Aorta (tissue), 5 donors: ENCODE measurements at regions not wholly inside any gene's neighbourhood (a gene's known extent, or its start where the extent isn't known, plus 50 kb on each side); places are given as distances from the start of the nearest gene placed in this dataset.
"Not testable (repeated sequence)": the region's sequence is repeated elsewhere in the genome, so short reads cannot be mapped to it uniquely, and the experiment has no call there.

Source experiments
- ATAC-seq: fragments of 200-7000 bp; cut with Tn5 transposase; one replicate; pipeline ENCODE4 v1.9.1; 2022; ENCODE audit warnings: moderate library complexity; ENCODE audit not compliant: low FRiP score
- DNase-seq, 2 donors: peaks; one replicate each; pipeline ENCODE4 v3.0.0-alpha.2; 2020
- H3K27ac ChIP-seq, 2 donors: one replicate each; pipeline ENCODE4 v1.5.1; 2013; ENCODE audit warnings: low read length in 2 of 2, mild to moderate bottlenecking in 2 of 2, moderate library complexity in 2 of 2, control low read depth in 1 of 2, inconsistent platforms in 1 of 2, low read depth in 1 of 2
- H3K27me3 ChIP-seq, 2 donors: one replicate each; pipeline ENCODE4 v1.6.1; 2013; ENCODE audit warnings: control low read depth in 1 of 2, low read length in 1 of 2, mild to moderate bottlenecking in 1 of 2, moderate library complexity in 1 of 2; ENCODE audit not compliant: insufficient read depth in 2 of 2, control insufficient read depth in 1 of 2
- H3K36me3 ChIP-seq, 2 donors: one replicate each; pipeline ENCODE4 v1.6.1; 2013; ENCODE audit warnings: control low read depth in 1 of 2, low read length in 1 of 2, mild to moderate bottlenecking in 1 of 2; ENCODE audit not compliant: insufficient read depth in 2 of 2, control insufficient read depth in 1 of 2
- H3K4me1 ChIP-seq, 2 donors: one replicate each; pipeline ENCODE4 v1.6.1; 2013; ENCODE audit warnings: low read length in 2 of 2, control low read depth in 1 of 2, mild to moderate bottlenecking in 1 of 2, moderate library complexity in 1 of 2; ENCODE audit not compliant: insufficient read depth in 2 of 2, control insufficient read depth in 1 of 2
- H3K4me3 ChIP-seq, 2 donors: one replicate each; pipeline ENCODE4 v1.5.1; 2013; ENCODE audit warnings: low read length in 2 of 2, control low read depth in 1 of 2, mild to moderate bottlenecking in 1 of 2
- H3K9me3 ChIP-seq: one replicate; pipeline ENCODE4 v1.6.1; 2013; ENCODE audit warnings: mild to moderate bottlenecking, low read length; ENCODE audit not compliant: control insufficient read depth
- WGBS, 2 donors: extraction: QIAGEN DNeasy Blood & Tissue Kit; methylation state at CpG; one replicate each; pipeline ENCODE4 v1.1.7; 2013; 5-methylcytosine and 5-hydroxymethylcytosine counted together
- intact Hi-C, 2 donors: fragments of 100-400 bp; cut with DNase I; formaldehyde crosslinking; loops; one replicate each; pipeline versions ENCODE4 v1.14.2 to v1.15.0; 2022
- donor health status: healthy with polysubstance abuse.
- donor health status: Bipolar disorder and iron deficiency.
- donor health status: DM: no; HTN: no; CAD: no.
- donor health status: DM: no; HTN: no; CAD: no.
- donor health status: DM: yes; HTN: yes; CAD: no.

GRCh38 chr15:87707071-87707470 is 549.5 kb downstream of the NTRK3 start:
- ATAC-seq (no peak), DNase-seq (no peak)
- H3K36me3 ChIP-seq: no peaks in the 10 kb centered on the region
- H3K27ac ChIP-seq: no peak overlapping the region
- intact Hi-C loops: no loop called here
- peaks cover 0 to 1% of the 10 kb centered on the region in 2 donors for H3K27me3 ChIP-seq
- no peaks in the 10 kb centered on the region for H3K4me1 ChIP-seq
- H3K4me3 ChIP-seq: no peak overlapping the region
- no peaks in the 10 kb centered on the region for H3K9me3 ChIP-seq
- 86 to 90% methylated on average over 5 of the region's 5 CpGs for WGBS, 2 donors

GRCh38 chr15:87706001-87706400 is 550.5 kb downstream of the NTRK3 start:
- no peak for DNase-seq
- H3K4me3 ChIP-seq: no peak overlapping the region
- ATAC-seq: no peak
- H3K4me1 ChIP-seq: no peaks in the 10 kb centered on the region
- no peaks in the 10 kb centered on the region for H3K9me3 ChIP-seq
- H3K27ac ChIP-seq: no peak overlapping the region
- WGBS, 2 donors: 99 to 100% methylated on average over 1 of the region's 1 CpG
- H3K36me3 ChIP-seq: no peaks in the 10 kb centered on the region
- H3K27me3 ChIP-seq: peaks cover 0 to 1% of the 10 kb centered on the region in 2 donors
- intact Hi-C loops: no loop called here

GRCh38 chr15:87704276-87704675 is 552.3 kb downstream of the NTRK3 start:
- DNase-seq: no peak
- no peak for ATAC-seq
- Histone ChIP-seq H3K36me3 (no peaks in the 10 kb centered on the region), H3K4me3 (no peak overlapping the region), H3K4me1 (no peaks in the 10 kb centered on the region), H3K9me3 (no peaks in the 10 kb centered on the region), H3K27ac (no peak overlapping the region), H3K27me3 (peaks cover 0 to 1% of the 10 kb centered on the region in 2 donors)
- intact Hi-C loops: no loop called here
- 90 to 95% methylated on average over 5 of the region's 5 CpGs for WGBS, 2 donors

GRCh38 chr15:87703327-87704111 is 553.0 kb downstream of the NTRK3 start:
- no peak overlapping the region for H3K27ac ChIP-seq
- no peaks in the 10 kb centered on the region for H3K9me3 ChIP-seq
- intact Hi-C loops: no loop called here
- no peak for DNase-seq
- no peak overlapping the region for H3K4me3 ChIP-seq
- ATAC-seq: no peak
- no peaks in the 10 kb centered on the region for H3K36me3 ChIP-seq
- WGBS, 2 donors: 21 to 25% methylated on average over 18 of the region's 18 CpGs
- H3K27me3 ChIP-seq: peaks cover 0 to 1% of the 10 kb centered on the region in 2 donors
- no peaks in the 10 kb centered on the region for H3K4me1 ChIP-seq

- Histone ChIP-seq H3K4me3 (no peak overlapping the region), H3K9me3 (no peaks in the 10 kb centered on the region), H3K4me1 (no peaks in the 10 kb centered on the region), H3K27me3 (no peaks in the 10 kb centered on the region), H3K36me3 (no peaks in the 10 kb centered on the region), H3K27ac (no peak overlapping the region)
- 88 to 90% methylated on average over 4 of the region's 4 CpGs for WGBS, 2 donors
- intact Hi-C loops: no loop called here
- ATAC-seq (no peak), DNase-seq (no peak)
These were observed 554.3 kb downstream of the NTRK3 start for GRCh38 chr15:87702270-87702669.

GRCh38 chr15:87698467-87698866 is 558.1 kb downstream of the NTRK3 start:
- H3K9me3 ChIP-seq, H3K27ac ChIP-seq, H3K4me3 ChIP-seq, ATAC-seq, intact Hi-C loops, H3K27me3 ChIP-seq, H3K4me1 ChIP-seq, DNase-seq, H3K36me3 ChIP-seq: not testable (repeated sequence)
- WGBS, 2 donors: 92 to 95% methylated on average over 2 of the region's 2 CpGs

GRCh38 chr15:87689716-87690115 is 566.8 kb downstream of the NTRK3 start:
- H3K9me3 ChIP-seq: no peaks in the 10 kb centered on the region
- no peak overlapping the region for H3K4me3 ChIP-seq
- intact Hi-C loops: no loop called here
- peaks cover 0 to 7% of the 10 kb centered on the region in 2 donors for H3K4me1 ChIP-seq
- no peak for DNase-seq
- 92 to 98% methylated on average over 1 of the region's 1 CpG for WGBS, 2 donors
- H3K27me3 ChIP-seq: no peaks in the 10 kb centered on the region
- no peak overlapping the region for H3K27ac ChIP-seq
- no peaks in the 10 kb centered on the region for H3K36me3 ChIP-seq
- ATAC-seq: no peak

GRCh38 chr15:87687523-87687870 is 569.0 kb downstream of the NTRK3 start:
- WGBS, 2 donors: 36 to 54% methylated on average over 7 of the region's 7 CpGs
- H3K27me3 ChIP-seq: no peaks in the 10 kb centered on the region
- H3K27ac ChIP-seq: no peak overlapping the region
- H3K36me3 ChIP-seq: no peaks in the 10 kb centered on the region
- no peak overlapping the region for H3K4me3 ChIP-seq
- H3K9me3 ChIP-seq: no peaks in the 10 kb centered on the region
- ATAC-seq (no peak), DNase-seq (no peak)
- intact Hi-C loops: no loop called here
- H3K4me1 ChIP-seq: peaks cover 0 to 7% of the 10 kb centered on the region in 2 donors

- H3K4me1 ChIP-seq: peaks cover 0 to 7% of the 10 kb centered on the region in 2 donors
- no peak overlapping the region for H3K4me3 ChIP-seq
- WGBS, 2 donors: 5 to 20% methylated on average over 4 of the region's 4 CpGs
- ATAC-seq: no peak
- H3K9me3 ChIP-seq: no peaks in the 10 kb centered on the region
- DNase-seq: no peak
- no peaks in the 10 kb centered on the region for H3K36me3 ChIP-seq
- intact Hi-C loops: no loop called here
- H3K27me3 ChIP-seq: no peaks in the 10 kb centered on the region
- H3K27ac ChIP-seq: no peak overlapping the region
These were observed 569.6 kb downstream of the NTRK3 start for GRCh38 chr15:87686841-87687522.
